Omental fat pad (tissue), 3 donors: ENCODE measurements at regions not wholly inside any gene's neighbourhood (a gene's known extent, or its start where the extent isn't known, plus 50 kb on each side); places are given as distances from the start of the nearest gene placed in this dataset.

Experiments used
- ATAC-seq: fragments of 150-250 bp; one replicate; pipeline ENCODE4 v1.9.1; 2016; ENCODE audit warnings: mild to moderate bottlenecking, moderate library complexity; ENCODE audit not compliant: low FRiP score
- DNase-seq: peaks from one replicate; pipeline ENCODE4 v3.0.0-alpha.2; 2019; ENCODE audit warnings: low spot score
- TF ChIP-seq, protein P1 (sequence below), 3 donors: fragments of 450-650 bp; IDR thresholded peaks; one replicate each; pipeline ENCODE4 v1.5.1; 2016 to 2017; ENCODE audit warnings: antibody characterized with exemption in 3 of 3, mild to moderate bottlenecking in 3 of 3, moderate library complexity in 2 of 3

DNA sequence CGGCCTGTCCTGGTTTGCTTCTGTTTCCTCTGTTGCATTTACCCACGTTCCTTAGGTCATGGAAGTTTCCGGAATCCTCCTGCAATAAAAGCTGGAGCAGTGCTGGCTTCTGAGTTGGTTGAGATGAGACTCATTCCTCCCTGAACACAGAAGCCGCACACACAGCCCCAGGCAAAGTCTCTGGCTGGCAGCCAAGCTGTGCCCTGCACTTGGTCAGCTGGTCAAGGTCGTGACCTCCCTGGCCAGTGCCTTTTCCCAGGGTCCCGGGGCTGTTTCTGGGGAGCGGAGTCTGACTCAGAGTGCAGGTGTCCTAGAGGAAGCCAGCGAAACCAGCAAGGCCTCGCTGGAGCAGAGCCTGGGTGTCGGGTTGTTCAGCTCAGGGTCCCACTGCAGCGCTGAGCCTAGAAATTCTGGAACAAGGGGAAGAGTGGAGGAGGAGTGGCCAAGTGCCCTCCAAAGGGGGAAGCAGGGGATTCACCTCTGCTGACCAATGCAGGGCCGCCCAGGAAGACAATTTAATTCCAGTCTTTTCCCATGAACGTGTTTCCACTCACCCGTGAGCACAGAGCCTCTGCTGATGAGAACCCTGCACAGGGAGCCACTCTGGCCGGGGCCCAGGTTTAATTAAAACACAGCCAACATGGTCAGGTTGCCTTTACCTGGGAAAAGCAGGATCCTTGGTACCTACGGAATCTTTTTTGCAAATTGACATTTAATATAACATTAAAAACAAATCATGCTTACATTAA, 245.5 kb upstream of the PPP2R2D start:
- no peak for DNase-seq
- TF ChIP-seq, protein P1, sequence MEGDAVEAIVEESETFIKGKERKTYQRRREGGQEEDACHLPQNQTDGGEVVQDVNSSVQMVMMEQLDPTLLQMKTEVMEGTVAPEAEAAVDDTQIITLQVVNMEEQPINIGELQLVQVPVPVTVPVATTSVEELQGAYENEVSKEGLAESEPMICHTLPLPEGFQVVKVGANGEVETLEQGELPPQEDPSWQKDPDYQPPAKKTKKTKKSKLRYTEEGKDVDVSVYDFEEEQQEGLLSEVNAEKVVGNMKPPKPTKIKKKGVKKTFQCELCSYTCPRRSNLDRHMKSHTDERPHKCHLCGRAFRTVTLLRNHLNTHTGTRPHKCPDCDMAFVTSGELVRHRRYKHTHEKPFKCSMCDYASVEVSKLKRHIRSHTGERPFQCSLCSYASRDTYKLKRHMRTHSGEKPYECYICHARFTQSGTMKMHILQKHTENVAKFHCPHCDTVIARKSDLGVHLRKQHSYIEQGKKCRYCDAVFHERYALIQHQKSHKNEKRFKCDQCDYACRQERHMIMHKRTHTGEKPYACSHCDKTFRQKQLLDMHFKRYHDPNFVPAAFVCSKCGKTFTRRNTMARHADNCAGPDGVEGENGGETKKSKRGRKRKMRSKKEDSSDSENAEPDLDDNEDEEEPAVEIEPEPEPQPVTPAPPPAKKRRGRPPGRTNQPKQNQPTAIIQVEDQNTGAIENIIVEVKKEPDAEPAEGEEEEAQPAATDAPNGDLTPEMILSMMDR (IDR thresholded peaks at IDR 0.05), result no peak
- ATAC-seq, result no peak

DNA sequence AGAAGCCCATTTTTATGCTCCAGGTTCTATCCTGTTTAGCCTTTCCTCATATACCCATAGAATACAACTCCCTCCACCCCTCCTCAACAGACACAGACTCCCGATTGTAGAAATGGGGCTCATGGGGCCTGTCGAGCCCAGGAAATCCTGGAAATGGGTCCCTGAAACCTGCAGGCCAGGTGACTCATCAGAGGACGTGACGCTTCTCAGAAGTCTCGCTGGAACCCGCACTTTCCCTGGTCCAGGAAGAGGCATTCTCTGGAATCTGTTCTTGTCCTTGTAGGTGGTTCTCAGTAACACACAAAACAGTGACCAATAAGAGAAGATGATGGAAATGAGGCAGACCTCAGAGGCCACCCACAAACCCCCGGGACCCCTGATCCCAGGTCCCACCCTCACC, 244.8 kb upstream of the PPP2R2D start:
- ATAC-seq (no peak), DNase-seq (no peak)
- TF ChIP-seq, protein P1 (IDR thresholded peaks at IDR 0.05), result no peak

DNA sequence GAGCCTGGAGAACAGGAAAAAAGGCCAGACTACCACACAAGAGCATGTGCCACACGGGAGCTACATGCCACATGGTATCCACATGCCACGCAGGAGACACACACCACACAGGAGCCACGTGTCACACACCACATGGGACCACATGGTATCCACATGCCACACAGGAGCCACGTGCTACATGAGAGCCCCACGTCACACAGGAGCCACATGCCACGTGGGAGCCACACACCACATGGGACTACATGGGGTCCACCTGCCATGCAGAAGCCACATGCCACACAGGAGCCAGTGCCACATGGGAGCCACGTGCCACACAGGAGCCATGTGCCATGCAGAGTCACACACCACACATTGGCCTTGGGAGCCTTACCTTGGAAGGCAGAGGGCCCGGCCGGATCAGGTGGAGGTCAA, 244.4 kb upstream of the PPP2R2D start:
- no peak for DNase-seq
- TF ChIP-seq, protein P1 (IDR thresholded peaks at IDR 0.05), result no peak
- ATAC-seq, result no peak

DNA sequence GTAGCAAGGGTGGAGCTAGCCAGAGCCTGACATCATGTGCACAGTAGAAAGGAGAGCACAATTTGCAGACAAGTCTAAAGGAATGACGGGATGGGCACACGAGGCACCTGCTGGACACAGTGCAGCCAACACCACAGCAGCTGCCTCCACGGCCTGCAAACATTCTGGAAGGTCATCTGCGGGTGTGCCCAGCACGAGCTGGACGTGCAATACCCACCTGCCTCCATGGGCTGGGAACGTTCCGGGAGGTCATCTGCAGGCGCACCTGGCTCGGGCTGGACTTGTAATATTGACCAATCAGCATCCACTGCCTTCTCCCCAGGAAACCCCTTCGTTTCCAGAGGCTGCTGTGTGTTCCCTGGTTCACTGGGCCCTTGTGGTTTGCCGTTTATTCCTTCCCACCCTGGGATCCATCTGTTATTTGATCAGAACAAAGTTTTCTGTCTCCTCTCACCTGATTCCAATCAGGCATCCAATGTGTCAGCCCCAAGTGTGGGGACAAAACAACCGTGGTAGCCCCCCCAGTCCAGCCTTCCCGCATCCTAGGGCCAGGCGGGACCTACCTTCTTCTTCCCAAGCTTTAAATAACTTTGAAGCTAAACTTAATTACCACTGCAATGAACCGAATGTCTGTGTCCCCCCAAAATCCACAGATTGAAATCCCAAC, 243.4 kb upstream of the PPP2R2D start:
- ATAC-seq, result no peak
- DNase-seq, result no peak
- TF ChIP-seq, protein P1 (IDR thresholded peaks at IDR 0.05), result no peak

DNA sequence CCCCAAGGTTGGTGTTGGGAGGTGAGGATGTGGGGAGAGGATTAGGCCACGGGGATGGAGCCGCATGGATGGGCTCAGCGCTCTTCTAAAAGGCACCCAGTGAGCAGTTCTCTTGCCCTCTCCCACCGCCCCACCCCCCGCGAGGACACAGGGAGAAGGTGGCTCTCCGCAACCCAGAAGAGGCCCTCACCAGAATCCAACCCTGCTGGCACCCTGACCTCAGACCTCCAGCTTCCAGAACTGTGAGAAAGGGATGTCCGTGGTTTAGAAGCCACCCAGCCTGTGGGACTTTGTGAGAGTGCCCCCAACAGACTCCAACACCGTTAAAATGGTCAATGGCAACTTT, 242.8 kb upstream of the PPP2R2D start:
- TF ChIP-seq, protein P1 (IDR thresholded peaks at IDR 0.05), result no peak
- no peak for DNase-seq

DNA sequence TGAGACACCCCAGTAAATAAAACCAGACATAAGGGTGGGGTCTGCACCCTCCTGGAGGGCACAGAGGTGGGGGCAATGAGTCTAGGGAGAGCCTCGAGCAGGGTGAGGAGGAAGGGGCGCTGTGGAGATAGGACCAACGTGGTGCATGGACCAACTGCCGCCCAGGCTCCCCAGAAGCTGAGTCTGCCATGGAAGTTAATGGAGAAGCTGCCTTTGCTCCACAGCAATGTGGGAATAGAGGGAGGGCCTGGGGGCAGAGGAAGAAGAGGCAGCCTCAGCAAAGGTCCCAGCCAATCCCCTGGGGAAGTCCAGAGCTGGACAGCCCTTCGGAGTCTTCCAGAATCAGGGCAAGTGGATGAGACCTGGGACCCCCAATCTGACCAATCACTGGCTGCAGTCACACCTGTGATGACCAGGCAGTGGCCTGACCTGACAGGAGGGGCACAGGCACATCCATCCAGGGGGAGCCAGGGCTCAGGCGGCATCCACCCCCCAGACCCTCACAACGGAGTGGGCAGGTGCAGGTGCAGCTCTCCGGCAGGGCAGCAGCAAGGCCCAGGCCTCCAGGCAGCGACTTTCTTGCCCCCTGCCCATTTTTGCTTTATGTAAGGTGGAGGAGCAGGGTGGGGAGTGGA, 242.2 kb upstream of the PPP2R2D start:
- TF ChIP-seq, protein P1 (IDR thresholded peaks at IDR 0.05), result no peak
- ATAC-seq (no peak), DNase-seq (no peak)

More for the DNA sequence above, 242.8 kb upstream of the PPP2R2D start:
- ATAC-seq, result no peak
